ENCODE measurements at regions not wholly inside any gene's neighbourhood (a gene's known extent, or its start where the extent isn't known, plus 50 kb on each side); places are given as distances from the start of the nearest gene placed in this dataset.
A peak's percentile ranks its signal among the peaks of the same experiment; 100 is the strongest.

- POLR2A ChIA-PET, result no interaction called here
- CTCF ChIA-PET, result no interaction called here
- TF ChIP-seq, protein P1, sequence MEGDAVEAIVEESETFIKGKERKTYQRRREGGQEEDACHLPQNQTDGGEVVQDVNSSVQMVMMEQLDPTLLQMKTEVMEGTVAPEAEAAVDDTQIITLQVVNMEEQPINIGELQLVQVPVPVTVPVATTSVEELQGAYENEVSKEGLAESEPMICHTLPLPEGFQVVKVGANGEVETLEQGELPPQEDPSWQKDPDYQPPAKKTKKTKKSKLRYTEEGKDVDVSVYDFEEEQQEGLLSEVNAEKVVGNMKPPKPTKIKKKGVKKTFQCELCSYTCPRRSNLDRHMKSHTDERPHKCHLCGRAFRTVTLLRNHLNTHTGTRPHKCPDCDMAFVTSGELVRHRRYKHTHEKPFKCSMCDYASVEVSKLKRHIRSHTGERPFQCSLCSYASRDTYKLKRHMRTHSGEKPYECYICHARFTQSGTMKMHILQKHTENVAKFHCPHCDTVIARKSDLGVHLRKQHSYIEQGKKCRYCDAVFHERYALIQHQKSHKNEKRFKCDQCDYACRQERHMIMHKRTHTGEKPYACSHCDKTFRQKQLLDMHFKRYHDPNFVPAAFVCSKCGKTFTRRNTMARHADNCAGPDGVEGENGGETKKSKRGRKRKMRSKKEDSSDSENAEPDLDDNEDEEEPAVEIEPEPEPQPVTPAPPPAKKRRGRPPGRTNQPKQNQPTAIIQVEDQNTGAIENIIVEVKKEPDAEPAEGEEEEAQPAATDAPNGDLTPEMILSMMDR (IDR thresholded peaks at IDR 0.05; ENCODE audit: insufficient read depth, low read length, missing control alignments), result no peak
- no peak for DNase-seq (ENCODE audit: low read depth, low spot score)
- no peak overlapping the region for H3K4me3 ChIP-seq (ENCODE audit: low read depth, low read length)
These were observed 107.8 kb upstream of the TNFSF11 start for GRCh38 chr13:42466123-42466522.

GRCh38 chr13:42466609-42467008, 107.3 kb upstream of the TNFSF11 start:
- TF ChIP-seq, protein P1 (IDR thresholded peaks at IDR 0.05; ENCODE audit: insufficient read depth, low read length, missing control alignments), result no peak
- DNase-seq (ENCODE audit: low read depth, low spot score), result no peak
- ChIA-PET POLR2A (no interaction called here), CTCF (no interaction called here)
- H3K4me3 ChIP-seq (ENCODE audit: low read depth, low read length), result no peak overlapping the region

- no peak overlapping the region for H3K4me3 ChIP-seq (ENCODE audit: low read depth, low read length)
- ChIA-PET CTCF (interaction anchor here (0.9 to 1.0 kb wide), 2 partner anchors 10 kb away, joined by 3 read pairs; no protein-coding TSS in a partner anchor), POLR2A (no interaction called here)
- DNase-seq (ENCODE audit: low read depth, low spot score), result peak; percentile 14
- TF ChIP-seq, protein P1 (IDR thresholded peaks at IDR 0.05; ENCODE audit: insufficient read depth, low read length, missing control alignments), result no peak
These were observed 99.0 kb upstream of the TNFSF11 start for GRCh38 chr13:42474954-42475353.

- POLR2A ChIA-PET, result no interaction called here
- CTCF ChIA-PET, result interaction anchor here (1.2 to 2.6 kb wide), 2 partner anchors 144 to 145 kb away, joined by 3 to 9 read pairs; no protein-coding TSS in a partner anchor
These were observed 96.3 kb upstream of the TNFSF11 start for GRCh38 chr13:42477596-42478190.

GRCh38 chr13:42478531-42479156, 95.3 kb upstream of the TNFSF11 start:
- CTCF ChIA-PET, result interaction anchor here (2.6 kb wide), 1 partner anchor 145 kb away, joined by 9 read pairs; no protein-coding TSS in a partner anchor
- TF ChIP-seq, protein P1 (IDR thresholded peaks at IDR 0.05; ENCODE audit: insufficient read depth, low read length, missing control alignments), result peak; percentile 11
- no peak for DNase-seq (ENCODE audit: low read depth, low spot score)
- no peak overlapping the region for H3K4me3 ChIP-seq (ENCODE audit: low read depth, low read length)
- POLR2A ChIA-PET, result no interaction called here

More at GRCh38 chr13:42477596-42478190, 96.3 kb upstream of the TNFSF11 start:
- no peak overlapping the region for H3K4me3 ChIP-seq (ENCODE audit: low read depth, low read length)
- DNase-seq (ENCODE audit: low read depth, low spot score), result no peak
- TF ChIP-seq, protein P1 (IDR thresholded peaks at IDR 0.05; ENCODE audit: insufficient read depth, low read length, missing control alignments), result no peak

DNA sequence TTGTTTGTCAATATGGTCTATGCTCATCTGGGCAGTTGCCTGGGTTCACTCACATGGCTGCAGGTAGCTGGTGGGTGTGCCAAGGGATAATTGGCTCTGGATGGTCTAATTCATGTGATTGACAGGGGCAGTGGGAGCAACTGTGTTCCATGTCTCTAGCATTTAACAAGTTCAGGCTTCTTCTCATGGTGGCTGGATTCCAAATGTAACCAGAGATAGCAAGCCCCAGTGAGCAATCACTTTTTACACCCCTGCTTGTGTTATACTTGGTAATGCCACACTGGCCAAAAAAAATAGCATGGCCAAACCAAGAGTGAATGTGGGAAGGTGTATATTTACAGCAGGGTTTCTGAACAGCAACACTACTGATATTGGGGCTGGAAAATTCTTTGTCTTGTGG, 89.6 kb upstream of the TNFSF11 start:
- TF ChIP-seq, protein P1 (IDR thresholded peaks at IDR 0.05; ENCODE audit: insufficient read depth, low read length, missing control alignments), result no peak
- no peak overlapping the region for H3K4me3 ChIP-seq (ENCODE audit: low read depth, low read length)
- ChIA-PET POLR2A (no interaction called here), CTCF (interaction anchor here (1.0 kb wide), 1 partner anchor 10 kb away, joined by 3 read pairs; no protein-coding TSS in a partner anchor)
- no peak for DNase-seq (ENCODE audit: low read depth, low spot score)

Measured in AG04449 (cell line).